Umbilical cord (tissue), 1 donor: ENCODE measurements at regions not wholly inside any gene's neighbourhood (a gene's known extent, or its start where the extent isn't known, plus 50 kb on each side); places are given as distances from the start of the nearest gene placed in this dataset.
"Not testable (repeated sequence)": the region's sequence is repeated elsewhere in the genome, so short reads cannot be mapped to it uniquely, and the experiment has no call there.

ENCODE experiments used
- DNase-seq: peaks from one replicate; pipeline ENCODE4 v3.0.0-alpha.2; 2015; ENCODE audit warnings: low spot score

DNA sequence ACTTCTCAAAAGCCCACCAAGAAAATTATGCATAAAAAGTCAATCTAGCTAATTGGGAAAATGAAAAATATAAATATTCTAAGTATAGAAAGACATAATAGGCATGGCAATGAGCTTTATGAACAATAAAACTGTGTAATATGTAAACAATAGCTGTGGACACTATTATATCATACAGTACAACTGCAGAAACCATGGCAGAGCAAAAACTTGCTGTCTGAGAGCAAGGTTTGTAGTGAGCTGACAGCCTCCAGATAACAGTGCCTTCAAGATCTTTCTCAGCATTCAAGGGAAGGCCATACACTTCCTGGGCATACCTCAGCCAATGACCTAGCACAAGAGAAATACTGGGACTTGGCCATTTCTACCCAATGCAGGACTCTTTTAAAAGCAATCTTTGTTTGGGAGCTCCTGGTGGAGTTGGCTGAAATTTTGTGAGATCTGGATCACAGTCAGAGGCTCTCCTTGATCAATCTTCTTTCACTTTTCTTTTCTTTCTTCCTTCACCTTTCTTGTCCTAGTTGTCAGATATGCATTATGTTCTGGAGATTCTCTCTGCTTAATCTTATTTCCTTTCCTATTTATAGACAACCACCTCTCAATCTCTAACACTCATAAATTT is 427.2 kb upstream of the UBE2E3 start:
- DNase-seq, result no peak

DNA sequence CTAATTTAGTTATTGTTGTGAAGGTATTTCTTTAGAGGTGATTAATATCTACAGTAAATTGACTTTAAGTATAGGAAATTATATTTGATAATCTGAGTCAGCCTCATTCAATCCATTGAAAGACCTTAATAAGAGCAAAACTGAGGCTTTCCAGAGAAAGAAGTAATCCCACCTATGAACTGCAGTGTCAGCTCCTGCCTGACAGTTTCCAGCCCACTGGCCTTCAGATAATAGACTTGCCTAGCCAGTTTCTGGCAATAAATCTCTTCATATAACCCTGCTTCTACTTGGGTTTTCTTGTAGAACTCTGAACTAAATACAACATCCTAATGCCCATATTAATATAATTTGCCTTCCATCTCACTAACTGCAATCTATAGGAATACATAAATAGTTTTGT is 437.9 kb upstream of the UBE2E3 start:
- peak; percentile 80 for DNase-seq

DNA sequence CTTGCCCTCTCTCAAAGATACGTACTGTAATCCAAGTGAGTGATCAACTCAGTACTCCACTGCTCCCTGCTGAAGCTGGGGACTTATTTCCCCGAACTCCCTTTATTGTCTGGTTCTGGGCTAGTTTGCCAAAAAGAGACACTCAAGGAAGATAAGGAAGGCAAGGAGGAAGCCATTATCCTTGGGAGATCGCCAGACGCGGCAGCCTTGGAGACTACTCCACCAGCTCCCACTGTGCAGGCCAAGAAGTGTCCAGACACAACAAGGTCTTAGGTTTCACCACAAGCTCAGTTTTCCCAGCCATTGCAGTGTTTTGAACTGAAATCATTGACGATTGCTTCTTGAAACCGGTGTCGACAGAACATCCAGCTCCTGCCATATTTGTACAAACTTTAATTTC is 439.6 kb upstream of the UBE2E3 start:
- DNase-seq, result no peak

DNA sequence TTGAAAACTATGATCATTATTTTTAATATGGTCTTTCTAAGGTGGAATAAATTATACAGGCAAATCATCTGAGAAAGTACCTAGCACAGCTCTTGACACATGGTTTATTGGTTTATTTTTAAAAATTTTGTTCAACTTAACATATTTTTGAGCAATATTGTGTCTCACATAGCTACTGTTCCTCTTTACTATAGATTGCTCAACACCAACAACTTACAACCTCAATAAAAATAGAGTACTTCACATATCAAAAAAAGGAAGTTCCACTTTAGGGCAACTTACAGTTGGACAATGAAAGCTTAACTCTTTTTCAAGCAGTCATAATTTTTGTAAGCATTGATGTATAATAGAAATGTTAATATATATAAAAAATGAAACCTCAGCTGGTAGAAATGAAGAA is 440.9 kb upstream of the UBE2E3 start:
- no peak for DNase-seq

DNA sequence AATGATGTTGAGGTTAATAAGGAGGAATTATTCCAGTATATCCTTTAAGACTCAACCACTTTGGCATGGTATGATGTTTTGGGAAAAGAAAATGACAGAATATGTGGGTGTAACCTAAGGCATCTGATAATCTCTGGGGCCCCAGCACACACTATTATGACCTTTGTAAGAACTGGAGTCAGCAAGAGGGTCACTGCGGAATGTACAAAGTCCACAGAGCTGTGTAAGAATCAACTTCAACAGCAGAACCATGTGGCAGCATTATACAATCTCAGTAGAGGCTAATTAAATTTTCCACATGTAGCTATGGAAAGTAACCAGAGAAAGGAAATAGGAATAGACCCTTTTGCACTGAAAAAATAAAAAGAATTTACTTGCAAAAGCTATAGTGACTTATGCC is 445.1 kb upstream of the UBE2E3 start:
- DNase-seq, result no peak

DNA sequence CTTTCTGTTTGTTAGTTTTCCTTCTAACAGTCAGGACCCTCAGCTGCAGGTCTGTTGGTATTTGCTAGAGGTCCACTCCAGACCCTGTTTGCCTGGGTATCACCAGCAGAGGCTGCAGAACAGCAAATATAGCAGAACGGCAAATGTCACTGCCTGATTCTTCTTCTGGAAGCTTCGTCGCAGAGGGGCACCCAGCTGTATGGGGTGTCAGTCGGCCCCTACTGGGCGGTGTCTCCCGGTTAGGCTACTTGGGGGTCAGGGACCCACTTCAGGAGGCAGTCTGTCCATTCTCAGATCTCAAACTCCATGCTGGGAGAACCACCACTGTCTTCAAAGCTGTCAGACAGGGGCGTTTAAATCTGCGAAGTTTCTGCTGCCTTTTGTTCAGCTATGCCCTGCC is 448.6 kb upstream of the UBE2E3 start:
- not testable (repeated sequence) for DNase-seq

DNA sequence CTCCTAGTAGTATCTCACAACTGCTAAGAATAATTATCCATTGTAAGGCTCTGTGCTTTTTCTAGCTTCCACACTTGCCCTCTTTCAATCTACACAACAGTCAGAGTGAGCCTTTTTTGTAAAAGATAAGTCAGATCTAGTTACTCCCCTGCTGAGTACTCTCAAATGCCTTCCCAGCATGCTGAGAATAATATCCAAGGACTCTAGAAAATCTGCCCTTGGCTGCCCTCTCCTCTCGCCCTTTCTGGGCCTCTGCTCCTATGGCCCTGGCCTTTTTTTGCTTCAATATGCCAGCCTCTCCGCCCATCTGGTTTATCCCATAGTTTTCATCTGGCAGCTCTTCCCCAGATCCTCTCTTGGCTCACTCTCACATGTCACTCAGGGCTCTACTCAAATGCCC is 455.9 kb upstream of the UBE2E3 start:
- no peak for DNase-seq

DNA sequence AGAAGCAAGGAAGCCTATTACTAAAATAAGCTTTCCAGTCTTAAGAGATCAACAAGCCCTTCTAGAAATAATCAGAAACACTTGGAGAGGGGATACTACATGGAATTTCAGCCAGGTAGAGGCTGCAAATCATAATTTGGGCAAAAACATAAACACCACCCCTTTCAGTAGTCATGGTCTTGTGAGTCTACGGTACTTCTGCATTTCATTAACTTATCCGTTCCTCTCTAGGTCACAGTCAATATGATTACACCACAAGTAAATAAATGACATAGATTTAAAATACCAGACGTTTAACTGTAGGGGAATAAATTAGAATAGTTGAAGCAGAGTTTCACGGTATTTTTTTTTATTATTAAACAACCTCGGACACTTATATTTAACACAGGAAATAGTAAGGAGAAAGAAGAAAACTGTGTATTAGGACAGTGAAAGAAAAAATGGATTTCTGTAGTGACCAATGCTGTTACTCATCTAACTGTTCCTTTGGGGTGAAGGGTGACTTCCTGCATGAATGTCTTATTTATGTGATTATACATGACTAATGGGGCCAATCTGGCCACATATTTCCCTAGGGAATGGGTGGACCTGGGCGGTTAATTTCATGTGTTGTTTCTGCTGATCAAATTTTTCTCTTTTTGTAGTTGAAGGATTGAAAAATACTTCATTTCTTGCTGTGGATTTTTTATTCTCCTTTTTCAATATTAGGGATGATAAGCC is 456.6 kb upstream of the UBE2E3 start:
- DNase-seq, result no peak

DNA sequence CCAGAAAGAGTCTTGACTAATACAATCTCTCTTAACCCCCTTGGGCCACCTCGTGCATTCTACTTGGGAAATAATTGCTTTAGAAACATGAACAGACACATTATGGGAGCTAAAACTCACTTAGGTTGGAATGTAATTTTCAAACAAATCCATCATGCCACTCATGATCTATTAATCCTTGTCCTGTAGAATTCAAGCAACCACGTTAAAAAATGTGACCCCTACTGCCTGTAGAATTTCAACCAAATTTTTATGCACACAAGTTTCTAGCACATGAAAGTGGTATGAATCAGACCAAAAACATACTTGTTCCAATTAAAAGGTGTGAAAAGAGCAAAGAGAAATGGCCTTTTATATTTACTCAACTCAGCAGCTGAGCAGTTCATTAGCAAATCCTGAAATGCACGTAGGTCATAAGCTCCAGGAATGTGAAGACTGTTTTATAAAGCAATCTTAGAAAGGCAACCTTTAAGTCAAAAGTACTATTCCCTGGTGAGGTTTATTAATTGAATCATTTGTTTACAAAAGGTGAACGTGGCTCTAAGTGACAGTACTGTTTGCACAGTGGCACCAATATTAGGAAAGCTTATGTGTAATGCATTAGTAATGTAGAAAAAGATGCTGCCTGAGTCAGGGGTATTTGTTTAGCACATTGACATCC is 459.4 kb upstream of the UBE2E3 start:
- DNase-seq, result peak; percentile 67

DNA sequence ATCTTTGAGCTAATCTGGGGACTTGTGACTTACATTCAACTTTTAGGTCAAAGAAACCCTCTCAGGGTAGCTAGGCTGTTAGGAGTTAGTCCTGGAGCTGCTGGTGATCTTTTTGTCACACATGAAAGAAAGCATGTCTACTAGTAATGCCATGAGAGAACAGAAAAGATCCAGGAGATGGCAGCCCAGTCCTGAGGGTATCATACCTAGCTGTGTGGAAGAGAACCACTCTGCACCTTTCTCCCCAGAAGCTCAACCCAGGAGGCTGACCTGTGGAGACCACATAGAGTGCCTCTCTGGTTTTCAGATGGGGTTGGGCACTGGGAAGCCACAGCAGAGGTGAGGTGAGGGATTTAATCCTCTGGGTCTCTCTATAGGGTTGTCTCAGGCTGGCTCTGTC is 460.2 kb upstream of the UBE2E3 start:
- DNase-seq, result no peak

DNA sequence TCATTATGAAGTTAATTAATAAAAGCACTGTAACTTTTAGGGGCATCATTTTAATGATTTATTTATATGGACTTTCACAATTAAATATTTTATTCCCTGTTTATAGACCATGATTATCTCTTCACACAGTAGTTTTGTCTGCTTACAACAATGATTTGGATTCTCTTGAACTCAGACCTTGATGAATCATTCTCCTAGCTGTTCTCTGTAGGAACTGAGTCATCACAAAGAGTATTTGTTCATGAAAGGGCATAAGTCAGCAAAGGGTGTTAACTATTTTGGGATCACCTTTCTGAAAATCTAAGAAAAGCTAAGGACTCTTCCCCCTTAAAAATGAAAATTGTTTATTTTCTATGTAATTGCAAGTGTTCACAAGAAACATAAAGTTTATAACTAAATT is 461.1 kb upstream of the UBE2E3 start:
- DNase-seq, result no peak

DNA sequence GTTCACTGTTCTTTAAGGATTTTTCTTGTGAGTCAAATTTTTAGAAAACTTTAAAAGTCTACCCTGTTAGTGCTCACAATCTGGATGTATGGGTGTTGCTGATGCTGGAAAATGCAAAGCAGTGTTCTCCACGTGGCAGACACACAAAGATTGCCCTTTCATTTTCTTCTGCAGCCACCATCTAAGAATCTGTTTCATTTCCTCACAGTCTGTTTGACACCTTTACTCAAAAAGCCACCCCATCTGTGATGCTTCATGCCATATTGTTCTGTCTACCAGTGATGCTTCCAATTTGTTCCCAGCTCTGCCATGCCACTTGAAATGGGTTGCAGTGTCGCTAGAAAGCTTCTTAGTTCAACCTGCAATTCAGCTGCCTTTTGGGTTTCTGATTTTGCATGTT is 464.2 kb upstream of the UBE2E3 start:
- DNase-seq, result no peak

DNA sequence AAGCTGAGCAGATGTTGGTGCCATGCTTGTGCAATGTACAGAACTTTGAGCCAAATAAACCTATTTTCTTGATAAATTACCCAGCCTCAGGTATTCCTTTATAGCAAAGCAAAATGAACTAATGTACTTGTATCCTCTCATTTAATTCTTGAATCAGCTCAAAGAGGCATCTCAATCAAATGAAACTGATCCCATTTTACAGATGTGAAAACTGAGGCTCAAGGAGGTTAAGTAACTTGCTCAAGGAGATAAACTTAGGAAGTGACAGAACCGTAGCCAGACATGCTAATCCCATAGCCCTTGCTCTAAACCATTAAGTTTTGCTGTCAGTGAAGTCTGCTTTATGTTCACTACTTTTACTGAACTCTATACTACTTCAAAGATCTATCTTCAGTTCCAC is 467.0 kb upstream of the UBE2E3 start:
- no peak for DNase-seq

DNA sequence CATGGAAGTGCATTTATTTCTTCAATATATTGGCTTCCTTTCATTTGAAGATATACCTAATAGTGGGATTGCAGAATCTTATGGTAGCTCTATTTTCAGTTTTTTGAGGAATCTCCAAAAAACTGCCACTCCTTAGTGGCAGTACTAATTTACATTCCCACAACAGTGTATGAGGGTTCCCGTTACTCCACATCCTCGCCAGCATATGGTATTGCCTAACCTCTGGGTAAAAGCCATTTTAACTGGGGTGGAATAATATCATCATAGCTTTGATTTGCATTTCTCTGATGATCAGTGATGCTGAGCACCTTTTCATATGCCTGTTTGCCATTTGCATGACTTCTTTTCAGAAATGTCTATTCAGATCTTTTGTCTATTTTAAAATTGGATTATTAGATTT is 471.9 kb upstream of the UBE2E3 start:
- no peak for DNase-seq

DNA sequence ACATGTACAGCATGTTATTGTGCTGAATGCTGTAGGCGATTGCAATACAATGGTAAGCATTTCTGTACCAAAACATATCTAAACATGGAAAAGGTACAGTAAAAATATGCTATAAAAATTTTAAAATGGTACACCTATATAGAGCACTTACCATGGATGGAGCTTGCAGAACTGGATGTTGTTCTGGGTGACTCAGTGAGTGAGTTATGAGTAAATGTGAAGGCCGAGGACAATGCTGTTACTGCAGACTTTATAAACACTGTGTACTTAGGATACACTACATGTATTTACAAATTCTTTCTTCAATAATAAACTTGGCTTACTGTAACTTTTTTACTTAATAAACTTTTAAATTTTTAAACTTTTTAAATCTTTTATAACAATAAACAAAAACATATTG is 473.4 kb upstream of the UBE2E3 start:
- no peak for DNase-seq

DNA sequence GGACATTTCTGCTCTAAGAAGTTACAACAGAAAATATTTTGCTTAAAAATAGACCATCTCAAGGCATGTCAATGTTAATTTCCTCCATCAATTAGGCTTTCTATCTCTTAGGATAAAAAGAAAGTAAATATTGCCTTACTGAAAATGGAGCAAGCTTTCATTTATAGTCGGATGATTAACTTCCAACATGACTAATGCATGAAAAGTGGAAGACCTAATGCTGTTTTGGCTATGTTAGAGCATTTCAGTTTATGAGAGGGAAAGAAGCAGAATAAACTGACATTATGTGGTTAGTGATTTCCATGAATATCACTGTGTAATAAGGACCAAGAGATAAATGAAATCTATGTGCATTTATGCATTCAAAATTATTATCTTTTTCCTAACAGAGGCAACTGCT is 475.2 kb upstream of the UBE2E3 start:
- peak; percentile 31 for DNase-seq

DNA sequence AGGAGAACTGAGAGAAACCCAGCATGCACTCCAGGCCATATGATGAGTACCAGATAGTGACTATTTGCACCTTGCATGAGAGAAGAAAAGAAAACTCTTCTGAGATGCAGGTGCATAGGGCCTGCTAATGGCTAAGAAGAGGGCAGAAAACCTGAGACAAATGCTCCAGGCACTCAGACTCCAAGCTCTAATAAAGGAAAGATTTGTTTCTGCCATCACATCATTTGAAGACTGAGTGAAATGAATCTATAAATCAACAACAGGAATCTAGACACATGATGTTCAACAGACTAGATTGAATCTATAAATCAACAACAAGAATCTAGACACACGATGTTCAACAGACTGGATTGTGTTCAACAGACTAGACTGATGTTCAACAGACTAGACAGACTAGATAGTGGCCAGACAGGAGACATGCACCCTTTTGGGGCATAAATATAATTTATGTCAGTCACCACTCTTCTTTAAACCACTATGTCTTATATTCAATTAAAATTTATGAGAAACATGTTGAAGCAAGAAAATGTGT is 482.7 kb upstream of the UBE2E3 start:
- DNase-seq, result peak; percentile 65

DNA sequence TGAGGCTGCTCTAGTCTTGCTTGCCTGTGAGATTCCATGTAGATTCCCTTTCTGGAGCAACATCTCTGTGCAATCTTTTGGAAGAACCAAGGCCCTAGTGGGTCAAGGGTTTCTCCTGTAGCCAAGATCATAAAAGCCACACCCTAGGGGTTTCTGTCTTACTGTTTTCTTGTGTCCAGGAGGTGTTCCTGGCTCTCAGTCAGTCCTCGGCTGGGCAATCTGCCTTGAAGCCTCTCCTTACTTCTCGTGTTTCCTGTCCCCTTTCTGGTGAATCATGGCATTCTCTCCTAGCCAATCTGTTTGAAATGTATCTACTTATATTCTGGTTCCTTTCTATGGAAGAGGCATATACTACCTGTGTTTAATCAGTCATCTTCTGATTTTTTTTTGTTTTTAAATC is 484.8 kb upstream of the UBE2E3 start:
- DNase-seq, result no peak

DNA sequence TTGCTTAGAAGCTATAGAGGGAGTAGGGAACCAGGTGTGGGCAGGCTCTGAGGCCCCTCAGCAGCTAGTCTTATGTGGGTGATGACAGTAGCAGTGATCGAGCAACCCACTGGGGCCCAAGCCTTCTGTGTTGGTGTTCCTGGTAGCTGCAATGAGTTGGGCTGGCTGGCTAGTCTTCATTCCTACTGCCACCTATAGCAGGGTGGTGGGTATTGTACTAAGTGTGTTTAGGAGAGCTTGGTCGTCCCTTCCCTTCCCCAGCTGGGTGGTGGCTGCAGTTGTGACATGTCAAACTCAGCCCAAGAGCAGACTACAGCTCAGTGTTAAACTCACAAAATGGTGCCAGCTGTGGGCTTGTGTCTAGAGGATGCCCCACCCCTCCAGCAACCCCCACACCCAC is 486.1 kb upstream of the UBE2E3 start:
- no peak for DNase-seq

DNA sequence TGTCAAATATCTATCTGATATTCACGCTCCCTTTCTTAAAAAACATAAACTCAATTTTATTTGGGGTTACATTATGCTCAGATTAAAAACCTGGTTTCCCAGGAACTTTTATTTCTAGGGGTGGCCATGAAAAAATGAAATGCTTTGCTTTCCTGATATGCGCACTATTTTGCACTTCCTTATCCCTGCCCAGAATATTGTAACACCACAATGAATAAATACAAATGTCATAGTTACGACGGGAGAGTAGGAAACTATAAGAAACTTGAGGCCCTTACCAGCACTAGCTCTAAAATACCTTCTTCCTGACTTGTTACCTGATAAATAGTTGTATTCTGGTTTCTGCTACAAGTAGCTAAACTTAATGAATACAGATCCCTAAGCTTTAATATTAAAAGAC is 475.6 kb upstream of the CWC22 start:
- DNase-seq, result no peak

DNA sequence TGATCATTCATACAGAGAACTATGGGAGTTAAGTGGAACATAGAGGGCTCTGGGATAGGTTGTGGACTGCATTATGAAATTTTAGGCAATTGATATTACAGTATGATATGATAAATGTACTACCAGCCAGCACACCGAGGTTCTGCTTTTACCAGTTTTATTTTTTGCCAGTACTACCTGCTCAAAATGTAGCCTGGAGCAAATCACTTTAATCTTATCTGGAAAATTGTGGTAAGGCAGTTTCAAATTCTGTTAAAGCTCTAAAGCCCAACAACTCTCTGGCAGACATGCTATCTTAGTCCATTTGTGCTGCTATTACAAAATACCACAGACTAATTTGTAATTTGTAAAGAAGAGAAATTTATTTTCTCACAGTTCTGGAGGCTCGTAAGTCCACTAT is 474.9 kb upstream of the CWC22 start:
- peak; percentile 11 for DNase-seq

DNA sequence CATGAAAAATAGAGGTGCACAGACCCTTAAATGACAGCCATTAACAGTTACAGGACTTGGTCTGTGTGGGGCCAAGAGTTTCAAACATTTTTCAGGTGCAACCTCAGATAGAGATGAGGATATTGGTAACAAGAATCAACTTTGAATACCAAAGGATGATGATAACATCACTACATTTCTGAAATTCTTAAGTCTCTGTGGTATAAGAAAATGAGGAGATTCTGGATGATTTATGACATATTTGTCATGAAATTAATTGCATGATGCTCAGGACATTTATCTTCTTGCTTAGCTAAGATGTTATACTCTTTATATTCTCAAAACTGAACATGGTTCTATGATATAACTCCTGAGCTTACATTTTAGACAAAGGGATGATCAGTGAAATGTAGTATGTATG is 471.8 kb upstream of the CWC22 start:
- DNase-seq, result peak; percentile 29

DNA sequence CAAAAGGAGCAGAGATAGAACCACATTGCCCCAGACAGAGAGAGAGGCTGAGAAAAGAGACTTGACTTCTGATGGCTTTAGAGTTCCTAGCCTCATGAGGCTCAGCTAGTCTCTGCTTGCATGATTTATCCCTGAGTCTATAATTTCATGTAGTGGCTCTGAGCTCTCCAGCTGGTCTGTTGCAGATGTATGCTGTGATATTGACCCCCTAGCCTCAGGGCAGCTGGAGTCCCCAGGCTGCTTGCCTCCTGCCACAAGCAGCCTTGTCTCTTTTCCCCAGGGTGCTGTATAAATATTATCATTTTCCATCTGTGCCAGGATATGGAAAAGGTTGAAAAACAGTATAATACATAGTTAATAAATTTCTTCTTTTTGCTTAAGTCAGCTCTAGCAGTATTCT is 467.6 kb upstream of the CWC22 start:
- DNase-seq, result no peak
